GM12872 (cell line): ENCODE measurements at regions not wholly inside any gene's neighbourhood (a gene's known extent, or its start where the extent isn't known, plus 50 kb on each side); places are given as distances from the start of the nearest gene placed in this dataset.

Experiments
- CTCF ChIP-seq: IDR thresholded peaks from 3 replicates; pipeline ENCODE4 v1.5.1; 2011; ENCODE audit warnings: low read depth, mild to moderate bottlenecking, low read length, moderate library complexity; ENCODE audit not compliant: insufficient read depth

GRCh38 chr4:188341428-188341827, 202.2 kb downstream of the TRIML1 start:
- no peak for TF ChIP-seq CTCF

GRCh38 chr4:188346171-188346809, 207.0 kb downstream of the TRIML1 start:
- TF ChIP-seq CTCF: no peak

GRCh38 chr4:188347339-188347738, 208.1 kb downstream of the TRIML1 start:
- TF ChIP-seq CTCF: no peak

- TF ChIP-seq CTCF: no peak
These were observed 224.0 kb downstream of the TRIML1 start for GRCh38 chr4:188363196-188363595.

- TF ChIP-seq CTCF: no peak
These were observed 231.5 kb downstream of the TRIML1 start for GRCh38 chr4:188370777-188371176.

GRCh38 chr4:188372058-188372457, 232.8 kb downstream of the TRIML1 start:
- TF ChIP-seq CTCF: no peak

- TF ChIP-seq CTCF: no peak
These were observed 233.6 kb downstream of the TRIML1 start for GRCh38 chr4:188372829-188373228.

GRCh38 chr4:188374871-188375270, 235.6 kb downstream of the TRIML1 start:
- no peak for TF ChIP-seq CTCF
